ENCODE measurements at regions not wholly inside any gene's neighbourhood (a gene's known extent, or its start where the extent isn't known, plus 50 kb on each side); places are given as distances from the start of the nearest gene placed in this dataset.

DNA sequence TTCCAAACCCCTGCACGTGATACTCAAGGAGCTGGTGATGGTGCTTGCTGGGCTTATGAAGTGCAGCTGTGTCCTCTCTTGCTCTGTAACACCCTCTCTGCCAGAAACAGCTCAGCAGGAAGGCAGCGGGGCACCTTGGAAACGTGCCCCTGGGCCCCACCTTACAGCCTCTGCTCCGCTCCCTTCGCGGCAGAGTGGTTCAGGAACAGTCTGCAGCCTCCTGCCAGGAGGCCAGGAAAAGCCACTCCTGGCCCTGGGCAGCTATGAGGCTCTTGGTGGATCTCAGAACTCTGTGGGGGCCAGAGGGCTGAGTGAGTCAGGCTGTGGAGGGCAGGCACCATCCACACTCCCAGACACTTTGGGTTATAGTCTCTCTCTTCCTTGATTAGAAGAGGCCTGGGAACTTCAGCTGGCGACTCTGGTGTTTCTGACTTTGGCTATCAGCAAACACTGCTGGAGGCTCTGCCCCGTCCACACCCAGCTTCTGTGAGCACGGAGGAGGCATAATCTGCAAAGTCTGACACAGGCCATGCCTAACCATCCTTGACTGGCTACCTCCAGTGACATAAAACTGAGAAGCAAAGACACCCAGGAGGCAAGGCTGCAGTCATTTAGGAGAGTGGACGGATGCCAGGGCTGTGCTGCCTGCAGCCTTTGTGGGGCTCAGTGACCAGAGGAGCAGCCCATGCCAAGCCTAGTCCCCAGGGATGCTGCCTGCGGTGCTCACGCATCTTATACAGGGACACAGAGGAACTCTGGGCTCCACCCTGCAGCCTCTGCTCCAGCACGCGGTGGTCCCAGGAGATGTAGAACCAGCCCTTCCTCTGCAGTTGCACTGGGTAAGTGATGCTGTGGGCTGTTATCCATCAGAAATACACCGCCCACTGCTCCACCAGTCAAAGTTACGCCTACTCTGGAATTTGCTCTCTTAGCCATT is 65.3 kb downstream of the METRNL start:
- DNase-seq (ENCODE audit: low read depth) = no peak

DNA sequence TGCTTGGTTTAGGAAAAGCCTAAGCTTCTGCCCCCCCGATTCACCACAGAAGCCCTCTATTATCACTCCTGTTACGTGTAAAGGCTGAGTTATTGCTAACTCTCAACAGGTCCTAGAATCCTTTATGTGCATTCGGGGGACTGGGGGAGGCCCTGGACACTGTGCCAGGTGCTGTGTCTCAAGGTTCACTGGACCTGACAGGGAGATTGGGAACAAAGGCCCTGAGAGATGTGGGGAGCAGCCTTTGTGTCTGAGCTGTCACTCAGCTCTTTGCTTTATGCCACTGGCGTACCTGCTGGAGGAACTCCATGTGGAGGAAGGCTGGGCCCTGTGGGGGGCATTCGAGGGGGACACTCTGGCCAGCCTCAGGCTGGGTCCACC is 65.9 kb downstream of the METRNL start:
- DNase-seq (ENCODE audit: low read depth) = no peak

DNA sequence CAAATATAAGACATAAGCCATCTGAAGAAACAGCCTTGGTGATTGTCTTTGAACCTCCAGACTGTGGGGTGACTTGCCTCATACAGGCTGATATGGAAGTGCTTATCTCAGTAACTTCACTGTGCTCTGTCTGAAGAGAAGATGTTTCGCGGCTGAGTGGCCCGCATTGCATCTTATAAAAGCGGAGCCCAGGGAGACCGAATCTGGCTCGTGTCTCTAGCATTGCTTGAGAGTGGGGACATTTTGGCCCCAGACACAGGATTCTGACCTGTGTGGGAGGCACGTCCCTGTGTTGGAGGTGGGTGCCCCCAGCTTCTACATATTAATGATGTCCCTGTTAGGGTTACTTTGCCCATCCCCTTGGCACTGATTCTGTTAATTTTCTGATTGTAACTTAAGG is 66.4 kb downstream of the METRNL start:
- no peak for DNase-seq (ENCODE audit: low read depth)

DNA sequence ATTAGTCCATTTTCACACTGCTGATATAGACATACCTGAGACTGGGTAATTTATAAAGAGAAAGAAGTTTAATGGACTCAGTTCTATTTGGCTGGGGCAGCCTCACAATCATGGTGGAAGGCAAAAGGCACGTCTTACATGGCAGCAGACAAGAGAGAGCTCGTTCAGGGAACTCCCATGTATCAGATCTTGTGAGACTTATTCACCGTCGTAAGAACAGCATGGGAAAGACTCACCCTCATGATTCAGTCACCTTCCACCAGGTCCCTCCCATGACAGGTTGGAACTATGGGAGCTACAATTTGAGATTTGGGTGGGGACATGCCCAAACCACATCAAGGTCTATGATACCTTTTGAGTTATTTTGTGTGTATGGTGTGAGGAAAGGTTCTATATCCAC is 66.9 kb downstream of the METRNL start:
- DNase-seq (ENCODE audit: low read depth) = no peak

DNA sequence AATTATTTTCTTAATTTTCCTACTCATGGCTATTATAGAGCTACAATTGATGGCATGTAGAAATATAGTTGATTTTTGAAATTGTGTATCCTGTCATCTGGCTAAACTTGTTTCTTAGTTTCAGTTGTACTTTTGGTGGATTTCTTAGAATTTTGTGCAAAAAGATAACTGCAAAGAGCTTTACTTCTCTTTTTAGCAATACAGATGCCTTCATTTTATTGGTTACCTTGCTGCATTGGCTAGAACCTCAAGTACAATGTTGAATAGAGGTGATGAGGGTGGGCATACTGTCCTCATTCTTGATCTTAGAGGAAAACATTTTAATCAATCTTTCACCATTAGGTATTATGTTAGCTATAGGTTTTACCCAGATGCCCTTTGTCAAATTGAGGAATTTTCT is 67.9 kb downstream of the METRNL start:
- DNase-seq (ENCODE audit: low read depth) = no peak

DNA sequence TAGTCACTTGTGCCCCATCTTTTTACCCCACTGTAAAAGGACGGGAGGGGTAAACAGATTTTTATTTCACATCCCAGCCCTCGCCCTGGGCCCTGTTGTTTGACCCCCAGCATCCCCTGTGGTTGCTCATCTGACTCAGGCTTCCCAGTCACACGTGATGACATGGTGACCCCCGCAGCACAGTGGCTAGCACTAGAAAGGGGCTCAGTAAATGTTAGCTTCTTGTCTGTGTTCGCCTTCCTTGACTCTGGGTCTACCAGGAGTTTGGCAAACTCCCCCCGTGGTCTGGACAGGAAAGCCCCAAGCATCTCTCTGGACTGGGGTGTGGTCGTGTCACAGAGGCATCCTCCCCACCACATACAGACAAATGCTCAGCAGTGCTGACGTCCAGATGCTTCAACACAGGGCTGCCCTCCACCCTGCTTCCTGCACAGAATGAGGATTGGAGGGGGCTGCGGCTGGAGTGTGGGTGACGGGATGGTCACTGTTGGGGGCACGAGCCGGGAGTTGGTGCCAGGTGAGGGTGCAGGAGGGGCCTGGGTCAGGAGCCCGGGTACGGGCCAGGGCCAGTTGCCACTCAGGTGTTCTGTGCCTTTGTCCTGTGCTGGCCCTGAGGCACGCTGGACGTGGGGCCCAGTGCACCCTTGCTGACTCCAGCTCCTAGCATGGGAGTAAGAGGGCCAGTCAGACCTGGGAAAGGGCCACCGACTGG is 69.1 kb downstream of the METRNL start:
- DNase-seq (ENCODE audit: low read depth) = no peak

DNA sequence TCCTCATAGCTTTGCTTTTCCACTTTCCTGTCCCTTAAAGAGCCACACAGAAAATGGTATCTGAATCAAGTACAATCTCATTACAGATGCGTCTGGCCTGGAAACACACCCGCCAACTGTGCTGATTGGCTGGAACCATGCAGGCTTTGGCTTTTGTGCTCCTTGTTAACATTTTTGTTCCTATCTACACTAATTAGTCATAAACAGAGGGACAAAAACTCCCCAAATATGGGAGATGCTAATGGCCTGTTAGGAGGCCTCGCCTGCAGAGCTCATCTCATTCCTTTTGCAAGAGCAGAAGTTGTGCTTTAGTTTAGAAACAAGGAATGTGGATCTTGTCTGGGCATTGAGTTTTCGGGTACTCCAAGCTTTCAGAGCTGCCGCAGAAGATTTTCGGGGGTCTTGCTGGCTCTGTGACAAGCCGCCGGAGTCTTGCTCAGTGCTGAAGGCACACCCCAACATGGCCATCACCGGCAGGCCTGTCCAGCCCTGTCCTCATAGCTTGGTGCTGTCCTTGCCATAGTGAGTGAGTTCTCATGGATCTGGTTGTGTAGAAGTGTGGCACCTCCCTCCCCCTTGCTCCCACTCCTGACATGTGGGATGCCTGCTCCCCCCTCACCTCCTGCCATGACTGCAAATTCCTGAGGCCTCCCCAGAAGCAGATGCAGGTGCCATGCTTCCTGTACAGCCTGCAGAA is 69.8 kb downstream of the METRNL start:
- no peak for DNase-seq (ENCODE audit: low read depth)

DNA sequence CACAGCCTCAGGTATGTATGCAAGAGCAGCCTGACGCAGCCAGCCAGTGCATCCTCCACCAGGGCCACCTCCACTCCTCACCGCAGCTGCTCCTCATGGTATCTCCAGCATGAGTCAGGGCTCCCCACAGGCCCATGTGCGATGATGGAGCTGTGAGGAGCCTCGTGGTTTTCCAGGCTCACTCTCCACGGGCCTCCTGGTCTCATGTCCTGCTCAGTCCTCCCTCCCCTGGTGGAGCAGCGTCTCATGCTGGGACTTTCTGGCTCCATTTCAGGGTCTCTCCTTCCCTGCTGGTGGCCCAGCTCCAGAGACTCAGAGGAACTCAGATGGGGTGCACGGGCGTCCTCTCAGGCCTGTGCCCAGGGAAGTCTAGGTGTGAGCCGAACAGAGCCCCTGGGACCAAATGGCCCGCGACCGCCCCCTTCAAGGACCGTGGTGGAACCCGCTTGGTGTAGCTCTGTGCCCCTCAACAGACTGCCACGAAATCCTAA is 70.4 kb downstream of the METRNL start:
- DNase-seq (ENCODE audit: low read depth) = peak; percentile 48

DNA sequence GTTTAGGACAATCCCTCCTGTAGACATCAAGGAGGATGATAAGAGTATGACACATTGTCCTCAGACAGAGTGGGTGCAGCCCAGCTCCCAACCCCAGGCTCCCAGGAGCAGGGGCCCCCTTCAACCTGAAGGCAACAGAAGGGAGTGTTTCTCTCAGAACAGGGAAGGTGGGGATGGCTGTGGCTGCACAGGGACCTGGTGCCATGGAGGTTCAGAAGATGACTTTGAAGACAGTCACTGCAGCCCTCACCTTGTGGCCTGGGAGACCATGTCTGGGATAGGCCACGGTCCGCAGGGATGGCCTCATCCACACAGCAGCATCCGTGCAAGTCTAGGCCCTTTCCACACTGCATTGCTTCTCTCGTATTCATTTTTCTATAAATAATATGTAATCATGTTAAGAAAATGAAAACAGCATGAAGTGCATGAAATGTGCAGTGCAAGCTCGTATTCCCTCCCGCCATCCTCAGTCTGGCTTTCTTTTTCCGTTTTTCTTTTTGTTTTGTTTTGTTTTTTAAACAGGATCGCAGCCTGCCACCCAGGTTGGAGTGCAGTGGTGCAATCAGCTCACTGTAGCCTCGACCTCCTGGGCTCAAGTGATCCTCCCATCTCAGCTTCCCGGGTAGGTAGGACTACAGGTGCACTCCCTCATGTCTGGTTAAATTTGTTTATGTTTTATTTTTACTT is 71.1 kb downstream of the METRNL start:
- no peak for DNase-seq (ENCODE audit: low read depth)

DNA sequence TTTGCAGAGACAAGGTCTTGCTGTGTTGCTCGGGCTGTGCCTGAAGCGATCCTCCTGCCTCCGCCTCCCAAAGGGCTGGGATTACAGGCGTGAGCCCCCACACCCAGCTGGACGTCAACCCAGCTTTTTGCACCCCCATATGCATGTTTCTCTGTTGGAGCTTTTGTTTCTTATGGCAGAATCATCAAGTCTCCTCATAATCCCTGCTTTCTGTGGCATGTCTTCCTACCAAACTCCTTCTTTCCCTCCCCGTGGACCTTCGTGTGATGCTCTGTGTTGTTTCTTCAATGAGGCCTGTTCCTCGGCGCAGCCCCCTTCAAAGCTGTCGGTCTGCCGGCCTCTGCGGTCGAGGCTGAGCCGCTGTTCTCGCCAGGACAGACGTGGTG is 71.6 kb downstream of the METRNL start:
- DNase-seq (ENCODE audit: low read depth) = no peak

DNA sequence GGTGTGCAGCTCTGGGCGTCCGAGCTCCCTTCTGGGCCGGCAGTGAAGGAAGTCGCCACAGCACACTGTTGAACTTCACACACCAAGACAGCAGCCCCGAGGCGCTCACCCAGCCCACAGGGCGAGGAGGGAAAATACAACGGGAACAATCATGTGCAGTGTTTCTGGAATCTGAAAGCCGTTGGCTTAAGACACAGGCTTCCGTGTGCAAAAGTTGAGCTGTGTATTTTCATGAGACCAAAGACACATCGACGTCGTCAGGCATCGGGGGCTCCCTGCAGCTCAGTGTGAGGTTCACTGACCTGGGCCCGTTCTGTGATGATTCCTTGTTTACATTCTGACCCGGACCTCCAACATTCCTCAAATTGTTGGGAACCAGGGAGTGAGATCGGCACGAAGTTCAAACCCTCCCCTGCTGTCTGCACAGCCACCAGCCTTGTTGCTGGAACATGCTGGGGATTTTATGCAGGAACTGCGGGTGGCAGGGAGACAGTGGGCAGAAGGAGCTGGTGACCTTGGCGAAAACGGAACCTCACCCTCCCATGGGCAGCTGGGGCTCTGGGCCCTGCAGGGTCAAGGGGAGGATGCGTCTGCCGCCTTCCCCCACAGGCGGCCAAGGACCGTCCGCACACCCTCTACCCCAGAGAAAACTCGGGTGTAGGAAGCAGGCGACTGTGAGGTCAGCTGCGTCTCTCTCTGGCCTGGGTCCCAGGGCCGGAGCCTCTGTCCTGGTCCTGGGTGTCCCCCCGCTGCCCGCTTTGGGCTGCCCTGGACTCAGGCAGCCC is 72.2 kb downstream of the METRNL start:
- no peak for DNase-seq (ENCODE audit: low read depth)

DNA sequence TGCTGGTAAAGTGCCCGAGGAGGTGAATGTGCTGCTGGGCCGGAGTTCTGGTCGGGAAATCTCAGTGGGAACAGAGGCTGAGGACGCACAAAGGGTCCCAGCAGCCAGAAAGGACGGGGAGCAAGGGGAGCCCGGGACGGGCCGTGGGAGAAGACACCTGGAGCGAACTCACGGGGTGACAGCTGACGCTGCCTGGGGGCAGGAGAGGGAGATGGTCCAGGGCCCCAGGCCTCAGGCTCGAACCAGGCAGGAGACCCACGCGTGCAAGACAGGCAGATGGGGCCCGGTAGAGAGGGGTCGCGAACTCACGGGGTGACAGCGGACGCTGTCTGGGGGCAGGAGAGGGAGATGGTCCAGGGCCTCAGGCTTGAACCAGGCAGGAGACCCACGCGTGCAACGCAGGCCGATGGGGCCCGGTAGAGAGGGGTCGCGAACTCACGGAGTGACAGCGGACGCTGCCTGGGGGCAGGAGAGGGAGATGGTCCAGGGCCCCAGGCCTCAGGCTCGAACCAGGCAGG is 72.9 kb downstream of the METRNL start:
- DNase-seq (ENCODE audit: low read depth) = no peak

DNA sequence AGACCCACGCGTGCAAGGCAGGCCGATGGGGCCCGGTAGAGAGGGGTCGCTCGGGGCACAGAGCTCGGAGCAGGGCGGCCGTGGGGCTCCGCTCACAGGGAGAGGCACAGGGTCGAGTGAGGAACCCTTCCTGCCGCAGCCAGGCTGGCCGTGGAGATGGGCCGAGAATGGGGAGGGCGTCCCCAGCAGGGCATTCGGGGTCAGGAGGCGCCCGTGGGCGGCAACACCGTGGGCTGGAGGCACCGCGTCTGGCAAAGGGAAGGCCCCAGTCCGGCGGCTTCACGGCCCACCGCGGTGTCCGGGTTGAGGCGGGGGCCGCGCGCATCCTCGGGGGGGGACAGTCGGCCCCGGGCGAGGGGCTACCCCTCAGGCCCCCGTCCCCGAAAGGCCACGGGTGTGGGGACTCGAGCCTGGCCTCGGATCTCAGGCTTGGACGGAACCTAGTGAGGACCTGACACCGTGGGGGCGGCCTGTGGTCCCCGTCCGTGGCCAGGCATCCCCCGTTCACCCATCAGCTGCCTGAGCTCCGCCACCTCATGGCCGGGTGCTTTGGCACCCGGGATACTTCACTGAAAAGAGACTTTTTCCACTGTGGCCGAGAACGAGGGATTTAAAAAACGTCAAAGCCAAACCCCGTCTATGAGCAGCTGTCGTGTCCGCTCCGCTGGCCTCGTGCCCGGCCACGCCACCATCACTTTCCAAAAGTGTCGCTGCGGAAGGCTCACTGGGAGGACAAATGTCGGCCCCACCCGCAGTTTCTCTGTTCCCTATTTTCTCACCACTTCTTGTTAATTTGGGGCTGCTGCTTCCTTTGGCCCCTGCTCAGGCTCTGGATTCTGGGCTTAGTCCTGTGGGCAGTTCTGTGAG is 73.6 kb downstream of the METRNL start:
- no peak for DNase-seq (ENCODE audit: low read depth)

DNA sequence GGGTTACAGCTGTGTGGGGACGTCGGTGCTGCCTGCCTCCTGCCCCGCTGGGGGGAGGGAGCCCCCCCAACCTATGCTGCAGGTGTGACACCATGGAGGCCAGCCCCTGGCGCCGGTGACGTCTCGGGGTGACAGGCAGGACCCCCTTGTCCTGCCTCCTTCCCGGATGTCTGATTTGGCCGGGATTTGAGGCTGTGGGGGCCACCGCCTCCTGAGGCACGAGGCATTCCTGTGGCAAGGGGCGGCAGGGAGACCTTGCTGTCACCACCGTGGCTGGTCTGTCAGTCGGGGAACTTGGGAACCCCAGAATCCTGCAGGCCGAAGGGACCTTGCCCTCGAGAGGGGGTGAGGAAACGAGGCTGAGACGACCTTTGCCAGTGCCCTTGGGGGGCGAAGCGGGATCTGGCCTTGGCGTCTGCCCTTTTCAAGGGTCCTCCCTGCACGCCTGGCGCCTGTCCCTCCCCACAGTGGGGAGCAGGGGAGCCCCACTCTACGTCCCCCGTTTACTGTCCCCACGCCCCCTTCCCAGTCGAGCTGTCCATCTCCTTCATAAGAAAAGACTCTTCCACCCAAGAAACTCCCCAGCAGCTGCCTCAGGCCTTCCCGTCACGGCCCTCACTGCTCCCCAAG is 74.4 kb downstream of the METRNL start:
- no peak for DNase-seq (ENCODE audit: low read depth)

DNA sequence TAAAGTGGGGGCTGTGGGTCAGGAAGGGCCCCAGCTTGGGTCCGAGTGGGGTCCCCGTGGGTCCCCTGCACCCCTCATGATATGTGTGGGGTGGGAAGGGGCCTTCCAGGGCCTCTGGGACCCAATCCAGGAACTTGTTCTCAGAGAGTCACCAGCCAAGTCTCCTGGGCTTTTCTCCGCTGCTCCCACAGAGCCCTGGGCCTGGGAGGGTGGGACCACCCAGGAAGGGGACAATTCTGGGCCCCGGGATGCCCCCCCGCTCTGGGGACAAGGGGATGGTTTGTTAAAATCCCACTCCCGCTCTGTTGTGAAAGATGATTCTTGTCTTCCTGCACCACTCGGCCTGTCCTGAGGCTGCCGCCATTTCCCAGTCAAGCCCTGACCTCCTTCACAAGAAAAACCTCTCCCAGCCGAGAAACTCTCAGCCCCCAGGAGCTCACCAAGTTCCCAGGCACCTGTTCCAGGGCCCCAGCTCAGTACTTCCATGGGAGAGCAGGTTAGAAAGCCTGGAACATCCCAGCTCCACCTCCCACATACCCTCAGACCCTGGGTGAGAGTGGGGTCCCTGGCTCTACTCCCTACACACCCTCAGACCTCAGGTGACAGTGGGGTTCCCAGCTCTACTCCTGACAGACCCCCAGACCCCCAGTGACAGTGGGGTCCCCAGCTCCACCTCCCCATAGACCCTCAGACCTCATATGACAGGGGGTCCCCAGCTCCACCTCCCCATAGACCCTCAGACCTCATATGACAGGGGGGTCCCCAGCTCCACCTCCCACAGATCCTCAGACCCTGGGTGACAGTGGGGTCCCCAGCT is 75.1 kb downstream of the METRNL start:
- no peak for DNase-seq (ENCODE audit: low read depth)

DNA sequence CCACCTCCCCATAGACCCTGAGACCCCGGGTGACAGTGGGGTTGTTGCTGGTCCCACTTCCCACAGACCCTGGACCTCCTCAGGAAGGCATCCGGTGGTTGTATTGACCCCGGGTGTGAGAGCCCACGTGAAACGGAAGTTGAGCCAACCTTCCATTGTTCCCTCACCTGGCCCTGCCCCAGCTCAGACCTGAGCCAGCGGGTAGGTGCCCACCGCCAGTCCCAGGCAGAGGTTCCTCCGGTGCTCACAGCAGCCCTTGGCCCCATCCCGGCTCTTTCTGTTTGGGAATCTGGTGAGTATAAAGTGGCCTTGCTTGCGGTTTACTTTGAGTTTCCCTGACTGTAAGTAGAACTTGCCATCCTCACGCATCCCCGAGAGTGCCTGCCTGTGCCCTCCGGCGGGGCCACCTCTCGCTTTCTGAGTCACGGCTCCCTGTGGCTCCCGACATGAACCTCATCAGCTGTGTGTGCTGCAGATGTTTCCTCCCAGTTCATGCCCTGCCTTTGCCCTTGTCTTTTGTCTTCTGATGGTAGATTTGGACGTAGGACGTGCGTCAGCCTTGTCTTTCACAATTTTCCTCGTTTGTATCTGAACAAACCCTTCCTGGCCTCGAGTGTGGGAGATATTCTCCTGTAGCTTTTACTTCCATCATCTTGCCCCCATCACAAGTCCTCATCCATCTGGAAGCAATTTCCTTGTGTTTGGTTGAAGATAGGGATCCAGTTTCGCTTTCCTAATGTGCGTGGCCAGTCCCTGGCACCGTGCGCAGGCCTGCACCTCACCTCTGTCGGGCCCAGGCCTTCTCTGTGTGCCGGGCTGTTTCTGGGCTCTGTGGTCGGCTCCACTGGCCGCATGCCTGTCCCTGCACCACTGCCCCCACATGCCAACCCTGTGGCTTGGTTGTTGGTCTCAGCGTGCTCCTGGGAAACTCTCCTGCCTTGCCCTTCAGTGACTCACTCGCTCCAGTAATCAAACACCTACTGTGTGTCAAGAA is 76.0 kb downstream of the METRNL start:
- DNase-seq (ENCODE audit: low read depth) = peak; percentile 62

DNA sequence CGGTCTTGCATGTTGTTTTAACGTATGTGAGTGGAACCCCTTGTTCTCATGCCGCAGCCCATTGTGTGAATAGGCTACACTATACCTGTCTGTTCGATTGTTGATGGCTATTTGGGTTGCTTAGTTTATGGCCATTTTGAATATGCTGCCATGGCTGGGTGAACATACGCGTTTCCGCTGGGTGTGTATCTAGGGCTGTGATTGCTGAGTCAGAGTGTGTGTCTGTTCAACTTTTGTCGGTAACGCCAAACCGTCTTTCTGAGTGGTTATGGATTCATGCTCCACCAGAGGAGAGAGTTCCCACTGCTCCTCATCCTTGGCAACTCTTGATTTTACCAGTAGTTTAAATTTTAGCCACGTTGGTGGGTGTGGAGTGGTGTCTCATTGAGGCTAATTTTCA is 77.0 kb downstream of the METRNL start:
- no peak for DNase-seq (ENCODE audit: low read depth)
